ENCODE measurements at regions not wholly inside any gene's neighbourhood (a gene's known extent, or its start where the extent isn't known, plus 50 kb on each side); places are given as distances from the start of the nearest gene placed in this dataset.

DNA sequence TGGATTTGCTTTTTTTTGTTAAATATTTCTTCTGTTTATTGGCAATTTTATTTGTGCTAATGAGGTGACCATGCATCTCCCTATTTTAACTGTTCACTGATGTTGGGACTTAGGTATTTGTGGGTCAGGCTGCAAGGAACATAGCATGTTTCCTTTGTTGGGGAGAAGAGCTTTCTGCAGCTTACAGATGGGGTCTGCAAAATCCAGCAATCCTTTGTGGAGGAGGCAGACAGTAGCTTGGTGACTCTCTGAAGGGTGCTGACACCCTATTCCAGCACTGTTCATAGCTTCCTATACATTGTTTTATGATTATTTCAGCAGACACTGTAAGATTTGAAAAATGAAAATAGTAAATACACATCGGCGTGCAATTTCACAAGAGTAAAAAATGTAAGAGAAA lies 491.7 kb downstream of the RAPGEF2 start:
- TF ChIP-seq, protein P1, sequence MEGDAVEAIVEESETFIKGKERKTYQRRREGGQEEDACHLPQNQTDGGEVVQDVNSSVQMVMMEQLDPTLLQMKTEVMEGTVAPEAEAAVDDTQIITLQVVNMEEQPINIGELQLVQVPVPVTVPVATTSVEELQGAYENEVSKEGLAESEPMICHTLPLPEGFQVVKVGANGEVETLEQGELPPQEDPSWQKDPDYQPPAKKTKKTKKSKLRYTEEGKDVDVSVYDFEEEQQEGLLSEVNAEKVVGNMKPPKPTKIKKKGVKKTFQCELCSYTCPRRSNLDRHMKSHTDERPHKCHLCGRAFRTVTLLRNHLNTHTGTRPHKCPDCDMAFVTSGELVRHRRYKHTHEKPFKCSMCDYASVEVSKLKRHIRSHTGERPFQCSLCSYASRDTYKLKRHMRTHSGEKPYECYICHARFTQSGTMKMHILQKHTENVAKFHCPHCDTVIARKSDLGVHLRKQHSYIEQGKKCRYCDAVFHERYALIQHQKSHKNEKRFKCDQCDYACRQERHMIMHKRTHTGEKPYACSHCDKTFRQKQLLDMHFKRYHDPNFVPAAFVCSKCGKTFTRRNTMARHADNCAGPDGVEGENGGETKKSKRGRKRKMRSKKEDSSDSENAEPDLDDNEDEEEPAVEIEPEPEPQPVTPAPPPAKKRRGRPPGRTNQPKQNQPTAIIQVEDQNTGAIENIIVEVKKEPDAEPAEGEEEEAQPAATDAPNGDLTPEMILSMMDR (IDR thresholded peaks at IDR 0.05) = no peak
- no peak for TF ChIP-seq EZH2 (IDR thresholded peaks at IDR 0.05; ENCODE audit: borderline replicate concordance, insufficient read depth, low read depth, low read length, poor library complexity, severe bottlenecking)

All from B cell (primary cell).